HG03095 (cell line): ENCODE measurements at regions not wholly inside any gene's neighbourhood (a gene's known extent, or its start where the extent isn't known, plus 50 kb on each side); places are given as distances from the start of the nearest gene placed in this dataset.
"Not testable (repeated sequence)": the region's sequence is repeated elsewhere in the genome, so short reads cannot be mapped to it uniquely, and the experiment has no call there.

ENCODE experiments used
- ATAC-seq: cut with Tn5 transposase; IDR thresholded peaks from one replicate; pipeline ENCODE4 v1.9.1; 2021; ENCODE audit warnings: moderate library complexity; ENCODE audit not compliant: unreplicated experiment

- no peak for ATAC-seq
These were observed 105.5 kb upstream of the ASB18 start for GRCh38 chr2:236369661-236370062.

- ATAC-seq, result no peak
These were observed 106.7 kb upstream of the ASB18 start for GRCh38 chr2:236370847-236371409.

- ATAC-seq, result no peak
These were observed 111.8 kb upstream of the ASB18 start for GRCh38 chr2:236375973-236376476.

- no peak for ATAC-seq
These were observed 112.5 kb upstream of the ASB18 start for GRCh38 chr2:236376566-236377244.

GRCh38 chr2:236380051-236380612 is 115.9 kb upstream of the ASB18 start:
- ATAC-seq, result no peak

GRCh38 chr2:236381253-236381652 is 117.0 kb upstream of the ASB18 start:
- ATAC-seq, result not testable (repeated sequence)

- ATAC-seq, result not testable (repeated sequence)
These were observed 125.3 kb upstream of the ASB18 start for GRCh38 chr2:236389284-236390216.

GRCh38 chr2:236393101-236393500 is 128.9 kb upstream of the ASB18 start:
- no peak for ATAC-seq

- ATAC-seq, result no peak
These were observed 129.4 kb upstream of the ASB18 start for GRCh38 chr2:236393581-236393980.

- ATAC-seq, result no peak
These were observed 130.4 kb upstream of the ASB18 start for GRCh38 chr2:236394571-236394970.

- ATAC-seq, result no peak
These were observed 130.9 kb upstream of the ASB18 start for GRCh38 chr2:236395067-236395466.

GRCh38 chr2:236396818-236397350 is 132.7 kb upstream of the ASB18 start:
- ATAC-seq, result no peak

GRCh38 chr2:236397681-236398080 is 133.5 kb upstream of the ASB18 start:
- no peak for ATAC-seq

- ATAC-seq, result no peak
These were observed 135.2 kb upstream of the ASB18 start for GRCh38 chr2:236399409-236399808.

- ATAC-seq, result no peak
These were observed 135.9 kb upstream of the ASB18 start for GRCh38 chr2:236400046-236400574.

- ATAC-seq, result no peak
These were observed 136.6 kb upstream of the ASB18 start for GRCh38 chr2:236400594-236401360.

- ATAC-seq, result no peak
These were observed 138.0 kb upstream of the ASB18 start for GRCh38 chr2:236402033-236402790.

- ATAC-seq, result no peak
These were observed 138.9 kb upstream of the ASB18 start for GRCh38 chr2:236403125-236403524.

- ATAC-seq, result no peak
These were observed 139.6 kb upstream of the ASB18 start for GRCh38 chr2:236403811-236404210.
